Activated CD4-positive, CD25-positive, alpha-beta regulatory T cell treated with anti-CD3 and anti-CD28 coated beads, Interleukin-2, amount 50 U/mL, for 24 hours (primary cell): ENCODE measurements at regions not wholly inside any gene's neighbourhood (a gene's known extent, or its start where the extent isn't known, plus 50 kb on each side); places are given as distances from the start of the nearest gene placed in this dataset.

ENCODE experiments used
- ATAC-seq, 2 donors: fragments of 150-1000 bp; cut with Tn5 transposase; one replicate each; pipeline ENCODE4 v1.10.0; 2021; ENCODE audit warnings: mild to moderate bottlenecking in 1 of 2, moderate library complexity in 1 of 2

DNA sequence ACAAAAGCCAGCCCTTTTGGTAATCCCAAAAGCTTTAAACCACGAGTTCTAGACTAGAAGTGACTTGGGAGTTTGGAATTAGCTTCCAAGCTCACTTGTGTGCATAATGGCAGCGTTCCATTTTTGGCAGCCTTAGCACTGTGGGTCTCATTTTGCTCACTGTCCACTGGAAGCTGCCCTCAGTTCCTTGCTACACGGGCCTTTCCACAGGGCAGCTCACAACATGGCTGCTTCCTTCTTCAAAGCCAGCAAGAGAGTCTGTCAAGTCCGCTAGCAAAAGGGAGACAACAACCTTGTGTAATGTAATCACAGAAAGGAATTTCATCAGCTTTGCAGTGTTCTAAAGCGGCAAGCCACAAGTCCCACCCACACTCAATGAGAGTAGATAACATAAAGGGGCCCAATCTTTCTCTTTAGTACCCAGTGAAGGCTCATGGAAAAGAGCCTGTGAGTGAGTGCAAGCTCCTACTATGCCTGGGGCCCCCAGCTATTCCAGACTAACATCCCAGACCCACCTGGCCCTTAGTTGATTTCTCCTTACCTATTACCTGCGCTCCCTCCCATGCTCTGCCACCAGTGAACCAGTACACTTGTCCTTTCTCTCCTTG, 168.5 kb upstream of the FOXN2 start:
- no peak for ATAC-seq

DNA sequence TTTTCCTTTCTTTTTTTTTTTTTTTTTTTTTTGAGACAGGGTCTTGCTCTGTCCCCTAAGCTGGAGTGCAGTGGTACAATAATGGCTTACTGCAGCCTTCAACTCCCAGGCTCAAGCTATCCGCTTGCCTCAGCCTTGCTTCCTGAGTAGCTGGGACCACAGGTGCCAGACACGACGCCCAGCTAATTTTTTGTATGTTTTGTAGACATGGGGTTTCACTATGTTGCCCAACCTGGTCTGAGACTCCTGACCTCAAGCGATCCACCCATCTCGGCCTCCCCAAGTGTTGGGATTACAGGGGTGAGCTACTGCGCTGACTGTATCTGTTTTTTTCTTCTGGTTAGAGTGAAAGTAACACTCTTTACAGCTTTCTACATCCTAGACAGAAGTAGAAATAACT, 167.9 kb upstream of the FOXN2 start:
- no peak for ATAC-seq

DNA sequence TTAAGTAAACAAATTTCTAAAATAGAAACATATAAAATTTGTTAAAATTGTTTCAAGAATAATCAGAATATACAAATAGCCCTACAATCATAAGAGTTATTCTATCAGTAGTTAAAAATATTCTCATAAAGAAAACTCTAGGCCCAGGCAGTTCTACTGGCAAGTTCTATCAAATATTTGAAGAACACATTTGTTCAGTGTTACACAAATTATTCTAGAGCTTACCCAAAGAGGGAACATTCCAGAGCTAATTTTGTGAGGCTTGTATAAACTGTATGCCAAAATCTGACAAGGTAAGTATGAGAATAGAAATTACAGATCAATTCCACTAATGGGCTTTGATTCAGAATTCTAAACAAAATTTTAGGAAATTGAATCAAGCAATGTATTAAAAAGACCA, 166.8 kb upstream of the FOXN2 start:
- no peak for ATAC-seq

DNA sequence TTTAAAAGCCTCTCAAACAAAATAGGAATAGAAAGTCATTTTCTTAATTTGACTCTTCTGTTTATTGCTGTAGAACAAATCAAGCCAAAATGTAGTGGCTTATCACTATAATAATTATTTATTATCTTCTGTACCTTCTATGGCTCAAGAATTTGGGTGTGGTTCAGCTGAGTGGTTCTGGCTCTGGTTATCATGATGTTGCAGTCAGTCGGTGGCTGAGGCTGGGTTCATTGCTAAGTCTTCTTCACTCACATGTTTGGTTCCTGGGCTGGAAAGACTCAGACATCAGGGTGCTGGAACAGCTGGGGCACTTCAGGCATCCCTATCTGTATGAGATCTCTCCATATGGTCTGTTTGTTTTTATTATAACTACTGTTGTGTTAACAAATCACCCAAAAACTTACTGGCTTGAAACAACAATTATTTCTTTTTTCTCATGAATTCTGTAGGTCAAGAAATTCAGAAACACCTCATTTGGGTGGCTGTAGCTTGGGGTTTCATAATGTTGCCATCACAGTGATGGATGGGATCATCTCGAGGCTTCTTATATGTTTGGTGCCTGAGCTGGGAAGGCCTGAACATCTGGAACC, 165.5 kb upstream of the FOXN2 start:
- no peak for ATAC-seq

GRCh38 chr2:48157150-48157549, 157.3 kb upstream of the FOXN2 start:
- ATAC-seq, result no peak

- no peak for ATAC-seq
Observed at GRCh38 chr2:48161628-48162027, 152.9 kb upstream of the FOXN2 start.

- ATAC-seq, result no peak
Observed at GRCh38 chr2:48162742-48163141, 151.7 kb upstream of the FOXN2 start.

DNA sequence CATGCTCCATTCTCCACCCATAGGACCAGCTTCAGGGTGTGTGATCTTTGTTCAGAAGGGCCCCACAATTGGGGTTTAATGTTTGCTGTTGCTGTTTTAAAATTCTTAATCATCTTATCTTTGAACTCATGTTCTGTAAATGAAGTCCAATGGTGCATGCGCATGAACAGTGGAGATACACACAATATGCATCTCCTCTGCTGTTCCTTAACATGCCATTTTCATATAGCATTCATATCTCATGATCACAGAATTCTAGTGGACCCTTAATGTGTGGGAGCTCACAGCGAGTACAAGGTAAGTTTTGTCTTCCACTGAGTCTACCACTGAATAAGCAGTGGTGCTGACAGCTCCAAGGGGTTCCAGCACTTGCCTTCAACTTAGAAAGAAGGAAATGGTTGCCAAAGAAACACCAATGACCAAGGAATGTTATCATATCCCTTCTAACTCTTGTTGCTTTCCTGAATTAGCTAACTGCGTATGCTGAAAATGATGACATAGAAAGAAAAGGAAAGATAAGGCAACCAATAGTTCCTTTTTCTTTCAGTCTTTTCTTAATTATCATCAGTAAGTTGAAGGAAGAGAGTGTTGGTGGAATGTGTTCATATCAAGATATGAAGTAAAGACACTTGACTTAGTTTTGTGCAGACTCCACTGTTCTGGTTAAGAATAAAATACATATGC, 149.3 kb upstream of the FOXN2 start:
- ATAC-seq, result no peak

GRCh38 chr2:48169141-48169592, 145.3 kb upstream of the FOXN2 start:
- ATAC-seq, result no peak

DNA sequence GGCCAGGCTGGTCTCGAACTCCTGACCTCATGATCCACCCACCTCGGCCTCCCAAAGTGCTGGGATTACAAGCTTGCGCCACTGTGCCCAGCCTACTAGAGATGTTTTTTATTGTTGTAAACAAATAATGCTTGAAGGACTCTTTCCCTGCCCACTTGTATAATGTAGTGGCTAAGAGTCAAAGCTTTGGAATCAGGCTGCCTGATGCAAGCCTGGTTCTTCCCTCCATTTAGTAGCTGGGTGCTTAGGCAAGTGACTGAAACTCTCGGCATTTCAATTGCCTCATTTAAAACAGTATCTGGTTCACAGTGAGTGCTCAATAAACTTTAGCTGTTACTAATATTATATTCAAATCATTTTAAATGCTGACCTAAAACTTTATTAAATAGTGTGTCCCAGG, 144.2 kb upstream of the FOXN2 start:
- no peak for ATAC-seq

GRCh38 chr2:48173141-48173540, 141.3 kb upstream of the FOXN2 start:
- no peak for ATAC-seq

DNA sequence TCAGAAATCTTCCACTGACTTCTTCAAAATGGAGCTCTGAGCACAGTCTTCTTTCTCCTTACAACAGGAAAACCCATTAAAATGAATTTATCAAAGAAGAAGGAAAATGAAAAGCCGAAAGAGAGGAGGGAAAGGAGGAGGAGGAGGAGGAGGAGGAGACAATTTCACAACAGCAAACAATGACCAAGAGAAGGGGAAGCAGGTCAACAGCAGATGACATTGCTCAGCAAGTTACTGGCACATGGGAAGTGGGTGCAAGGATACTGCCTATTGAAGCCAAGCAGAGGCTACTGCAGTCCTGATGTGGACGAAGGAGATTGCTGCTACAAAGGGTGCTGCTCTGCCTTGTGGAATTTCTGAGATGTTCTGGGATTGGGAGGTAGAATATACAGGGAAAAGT, 140.0 kb upstream of the FOXN2 start:
- ATAC-seq, result no peak

- ATAC-seq, result no peak
Observed at GRCh38 chr2:48175254-48175653, 139.2 kb upstream of the FOXN2 start.

DNA sequence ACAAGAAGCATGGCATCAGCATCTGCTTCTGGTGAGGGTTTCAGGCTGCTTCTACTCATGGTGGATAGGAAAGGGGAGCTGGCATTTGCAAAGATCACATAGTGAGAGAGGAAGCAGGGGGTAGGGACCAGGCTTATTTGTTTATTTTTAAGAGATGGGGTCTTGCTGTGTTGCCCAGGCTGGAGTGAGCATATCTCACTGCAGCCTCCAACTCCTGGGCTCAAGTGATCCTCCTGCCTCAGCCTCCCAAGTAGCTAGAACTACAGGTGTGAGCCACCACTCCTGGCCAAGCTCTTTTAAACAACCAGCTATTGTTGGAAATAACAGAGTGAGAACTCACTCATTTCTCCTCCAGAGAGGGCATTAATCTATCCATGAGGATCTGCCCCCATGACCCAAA, 138.8 kb upstream of the FOXN2 start:
- no peak for ATAC-seq

- ATAC-seq, result no peak
Observed at GRCh38 chr2:48176876-48177275, 137.6 kb upstream of the FOXN2 start.

GRCh38 chr2:48178611-48179010, 135.9 kb upstream of the FOXN2 start:
- ATAC-seq, result no peak

DNA sequence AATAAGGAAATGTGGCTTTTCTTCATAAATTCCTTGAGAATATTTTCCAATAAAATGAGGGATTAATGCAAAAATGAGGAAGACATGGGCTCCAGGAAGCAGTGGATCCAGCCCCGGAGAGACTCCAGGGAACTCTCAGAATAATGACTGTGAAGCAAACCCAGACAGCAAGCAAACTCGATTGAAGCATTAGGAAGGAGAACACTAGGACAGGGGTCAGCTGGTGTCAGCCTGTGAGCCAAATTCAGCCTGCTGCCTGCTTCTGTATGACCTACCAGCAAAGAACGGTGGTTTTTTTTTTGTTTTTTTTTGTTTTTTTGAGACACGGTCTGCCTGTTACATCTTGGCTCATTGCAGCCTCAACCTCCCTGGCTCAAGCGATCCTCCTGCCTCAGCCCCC, 133.9 kb upstream of the FOXN2 start:
- no peak for ATAC-seq

GRCh38 chr2:48183276-48183675, 131.2 kb upstream of the FOXN2 start:
- ATAC-seq, result no peak

GRCh38 chr2:48183991-48184390, 130.5 kb upstream of the FOXN2 start:
- ATAC-seq, result no peak

GRCh38 chr2:48187503-48187902, 127.0 kb upstream of the FOXN2 start:
- ATAC-seq, result no peak

- no peak for ATAC-seq
Observed at GRCh38 chr2:48189552-48190228, 124.8 kb upstream of the FOXN2 start.

DNA sequence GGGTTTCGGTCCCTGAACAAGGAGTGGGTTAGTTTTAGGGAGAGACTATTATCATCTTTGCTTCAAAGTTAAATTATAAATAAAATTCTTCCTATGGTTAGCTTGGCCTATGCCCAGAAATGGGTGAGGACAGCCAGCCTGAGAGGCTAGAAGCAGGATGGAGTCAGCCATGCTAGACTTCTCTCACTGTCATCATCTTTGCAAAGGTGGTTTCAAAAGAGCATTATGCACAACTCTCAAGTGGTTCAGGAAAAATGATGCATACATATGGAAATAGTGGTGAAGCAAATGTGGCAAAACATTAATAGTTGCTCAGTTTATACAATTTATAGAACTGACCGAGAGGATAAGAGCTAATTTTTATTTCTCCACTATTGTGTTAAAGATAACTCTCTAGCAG, 124.3 kb upstream of the FOXN2 start:
- no peak for ATAC-seq

DNA sequence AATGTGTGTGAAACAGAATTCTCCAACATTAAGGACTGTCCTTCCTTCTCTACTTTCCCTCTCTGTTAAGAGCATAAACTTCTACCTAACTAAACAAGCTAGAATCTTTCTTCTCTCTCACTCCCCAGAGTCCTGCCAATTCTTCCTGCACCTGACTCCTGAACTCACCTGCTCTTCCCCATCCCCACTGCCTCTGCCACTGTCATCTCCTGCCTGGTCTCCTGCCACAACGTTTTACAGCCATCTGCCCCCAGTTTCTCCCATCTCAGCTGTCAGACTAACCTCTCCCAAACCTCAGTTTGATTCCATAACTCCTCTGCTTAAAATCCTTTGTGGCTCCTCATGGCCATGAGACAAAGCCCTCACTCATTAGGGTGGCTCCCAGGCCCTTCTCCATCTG, 119.8 kb upstream of the FOXN2 start:
- ATAC-seq, result no peak

- ATAC-seq, result no peak
Observed at GRCh38 chr2:48195169-48195568, 119.3 kb upstream of the FOXN2 start.
